ENCODE measurements at regions not wholly inside any gene's neighbourhood (a gene's known extent, or its start where the extent isn't known, plus 50 kb on each side); places are given as distances from the start of the nearest gene placed in this dataset.

DNA sequence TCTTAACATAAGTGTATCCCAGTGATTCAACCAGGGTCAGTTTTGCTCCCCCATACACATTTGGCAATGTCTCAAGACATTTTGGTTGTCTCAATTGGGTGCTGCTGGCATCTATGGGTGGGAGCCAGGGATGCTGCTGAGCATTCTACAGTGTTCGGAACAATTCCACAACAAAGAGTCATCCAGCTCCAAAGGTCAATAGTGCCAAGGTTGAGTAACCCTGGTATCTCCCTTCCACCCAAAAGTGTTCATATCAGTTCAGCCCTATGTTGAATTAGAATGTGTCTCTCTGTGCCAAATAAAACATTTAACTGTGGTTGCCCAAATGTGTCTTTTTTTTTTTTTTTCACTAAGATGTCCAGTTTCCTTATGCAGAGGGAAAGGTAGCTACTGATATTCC is 129.4 kb upstream of the RAI2 start:
- Histone ChIP-seq H4K20me1 (ENCODE audit: control insufficient read depth, insufficient read depth) (no peaks in the 10 kb centered on the region), H3K9me3 (replicated peaks; ENCODE audit: control insufficient read depth, insufficient read depth, low read length) (no peaks in the 10 kb centered on the region), H3K9ac (ENCODE audit: control insufficient read depth, insufficient read depth, low read length) (no peak overlapping the region), H3K4me1 (ENCODE audit: control insufficient read depth, insufficient read depth, low read length) (no peaks in the 10 kb centered on the region), H3K27me3 (replicated peaks in 1 of 2; ENCODE audit: control insufficient read depth in 2 of 2, insufficient read depth in 2 of 2, low read length in 1 of 2) (no peaks in the 10 kb centered on the region), H2AFZ (ENCODE audit: control insufficient read depth, low read depth, low read length) (no peak overlapping the region), H3K36me3 (ENCODE audit: control insufficient read depth in 2 of 2, insufficient read depth in 2 of 2, low read length in 1 of 2) (no peaks in the 10 kb centered on the region), H3K4me2 (ENCODE audit: control insufficient read depth, insufficient read depth) (no peak overlapping the region), H3K4me3 (no peak overlapping the region), H3K79me2 (ENCODE audit: control insufficient read depth, insufficient read depth, low read length) (no peaks in the 10 kb centered on the region), H3K27ac (ENCODE audit: control insufficient read depth, insufficient read depth) (no peak overlapping the region)
- POLR2A ChIA-PET = no interaction called here
- intact Hi-C loops (cut with micrococcal nuclease; ENCODE audit: unreplicated experiment) (no loop called here), in situ Hi-C loops (cut with MboI) (no loop called here)
- no peak for ATAC-seq
- no peak for FAIRE-seq
- TF ChIP-seq NFYA (IDR thresholded peaks at IDR 0.05; ENCODE audit: borderline replicate concordance, low read depth, low read length) = no peak
- TF ChIP-seq, protein P1, sequence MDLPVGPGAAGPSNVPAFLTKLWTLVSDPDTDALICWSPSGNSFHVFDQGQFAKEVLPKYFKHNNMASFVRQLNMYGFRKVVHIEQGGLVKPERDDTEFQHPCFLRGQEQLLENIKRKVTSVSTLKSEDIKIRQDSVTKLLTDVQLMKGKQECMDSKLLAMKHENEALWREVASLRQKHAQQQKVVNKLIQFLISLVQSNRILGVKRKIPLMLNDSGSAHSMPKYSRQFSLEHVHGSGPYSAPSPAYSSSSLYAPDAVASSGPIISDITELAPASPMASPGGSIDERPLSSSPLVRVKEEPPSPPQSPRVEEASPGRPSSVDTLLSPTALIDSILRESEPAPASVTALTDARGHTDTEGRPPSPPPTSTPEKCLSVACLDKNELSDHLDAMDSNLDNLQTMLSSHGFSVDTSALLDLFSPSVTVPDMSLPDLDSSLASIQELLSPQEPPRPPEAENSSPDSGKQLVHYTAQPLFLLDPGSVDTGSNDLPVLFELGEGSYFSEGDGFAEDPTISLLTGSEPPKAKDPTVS (IDR thresholded peaks at IDR 0.05; ENCODE audit: low read depth, low read length) = no peak
- RAD21 ChIA-PET (ENCODE audit: unreplicated experiment) = no interaction called here
- BruUV-seq (replicated peaks) = no TSS peak
- no peak for DNase-seq (ENCODE audit: low read depth, low spot score)
- 44% methylated on average over 1 of the region's 1 CpG for WGBS (ENCODE audit: insufficient coverage, insufficient replicate concordance, low lambda C conversion rate, missing lambda C conversion rate)
- SMC1A ChIA-PET (ENCODE audit: uncharacterized antibody, unreplicated experiment) = no interaction called here
- CTCF ChIA-PET = interaction anchor here (1.2 kb wide), 1 partner anchor 18 kb away, joined by 3 read pairs; no protein-coding TSS in a partner anchor

- ChIA-PET POLR2A (no interaction called here), CTCF (interaction anchor here (0.6 kb wide), 1 partner anchor 11 kb away, joined by 6 read pairs; no protein-coding TSS in a partner anchor), SMC1A (ENCODE audit: uncharacterized antibody, unreplicated experiment) (no interaction called here), RAD21 (ENCODE audit: unreplicated experiment) (interaction anchor here (0.6 kb wide), 1 partner anchor 525 kb away, joined by 3 read pairs; no protein-coding TSS in a partner anchor)
- no peaks in the 10 kb centered on the region for H3K9me3 ChIP-seq (replicated peaks; ENCODE audit: control insufficient read depth, insufficient read depth, low read length)
- DNase-seq (ENCODE audit: low read depth, low spot score) (no peak), FAIRE-seq (no peak), ATAC-seq (no peak)
- H3K4me3 ChIP-seq = no peak overlapping the region
- H3K79me2 ChIP-seq (ENCODE audit: control insufficient read depth, insufficient read depth, low read length) = no peaks in the 10 kb centered on the region
- H3K27me3 ChIP-seq (replicated peaks in 1 of 2; ENCODE audit: control insufficient read depth in 2 of 2, insufficient read depth in 2 of 2, low read length in 1 of 2) = no peaks in the 10 kb centered on the region
- H4K20me1 ChIP-seq (ENCODE audit: control insufficient read depth, insufficient read depth) = no peaks in the 10 kb centered on the region
- H3K36me3 ChIP-seq (ENCODE audit: control insufficient read depth in 2 of 2, insufficient read depth in 2 of 2, low read length in 1 of 2) = no peaks in the 10 kb centered on the region
- 0% methylated on average over 2 of the region's 2 CpGs for WGBS (ENCODE audit: insufficient coverage, insufficient replicate concordance, low lambda C conversion rate, missing lambda C conversion rate)
- intact Hi-C loops (cut with micrococcal nuclease; ENCODE audit: unreplicated experiment) = no loop called here
- no peak overlapping the region for H2AFZ ChIP-seq (ENCODE audit: control insufficient read depth, low read depth, low read length)
- no peak overlapping the region for H3K27ac ChIP-seq (ENCODE audit: control insufficient read depth, insufficient read depth)
- no peaks in the 10 kb centered on the region for H3K4me1 ChIP-seq (ENCODE audit: control insufficient read depth, insufficient read depth, low read length)
- H3K9ac ChIP-seq (ENCODE audit: control insufficient read depth, insufficient read depth, low read length) = no peak overlapping the region
- TF ChIP-seq ETV6 (conservative IDR thresholded peaks at IDR 0.05 in 1 of 2, IDR thresholded peaks at IDR 0.05 in 1 of 2; ENCODE audit: borderline replicate concordance in 1 of 2, low read depth in 1 of 2) (no peak), CBFB (IDR thresholded peaks at IDR 0.05; ENCODE audit: low read depth) (no peak), RUNX3 (IDR thresholded peaks at IDR 0.05; ENCODE audit: low read length) (peak; percentile 24; the same call in 1 of the 2 replicates), TCF7 (IDR thresholded peaks at IDR 0.05; ENCODE audit: borderline replicate concordance) (peak; percentile 61)
- no peak overlapping the region for H3K4me2 ChIP-seq (ENCODE audit: control insufficient read depth, insufficient read depth)
- no TSS peak for BruUV-seq (replicated peaks)
- in situ Hi-C loops (cut with MboI) = no loop called here
Observed at GRCh38 chrX:17987783-17988182, 126.7 kb upstream of the RAI2 start.
